Panc1 (cell line): ENCODE measurements at regions not wholly inside any gene's neighbourhood (a gene's known extent, or its start where the extent isn't known, plus 50 kb on each side); places are given as distances from the start of the nearest gene placed in this dataset.

Experiments
- ATAC-seq: fragments of 200-7000 bp; cut with Tn5 transposase; 2 replicates; pipeline ENCODE4 v1.9.1; 2020; ENCODE audit warnings: mild to moderate bottlenecking, moderate library complexity
- BruUV-seq: library from RNA; stranded (reverse); fragments of 400-500 nt; replicated peaks from 2 replicates; lab custom pipeline; 2021; lab: Mats Ljungman, UMichigan
- CTCF ChIA-PET: fragments of 300-600 bp; sonication (Branson Sonifier 250); formaldehyde crosslinking; loops from one replicate; lab custom pipeline; 2022; ENCODE audit warnings: antibody characterized with exemption; lab: Charles Lee
- POLR2A ChIA-PET: fragments of 300-600 bp; sonication (Branson Sonifier 250); formaldehyde crosslinking; loops from one replicate; lab custom pipeline; 2022; ENCODE audit warnings: antibody characterized with exemption; lab: Charles Lee
- DNase-seq: peaks from one replicate; pipeline ENCODE4 v3.0.0-alpha.2; 2010; ENCODE audit warnings: low read depth, low spot score
- H3K27ac ChIP-seq: 2 replicates; pipeline ENCODE4 v1.5.1; 2011; ENCODE audit warnings: mild to moderate bottlenecking, low read length, inconsistent platforms
- H3K27me3 ChIP-seq: fragments of 200-500 bp; sonication (Bioruptor generic); 2 replicates; pipeline ENCODE4 v1.6.0; 2014; ENCODE audit warnings: low read length, inconsistent platforms; ENCODE audit not compliant: control insufficient read depth, insufficient read depth
- H3K36me3 ChIP-seq: fragments of 200-500 bp; sonication (Bioruptor generic); 2 replicates; pipeline ENCODE4 v1.5.1; 2014; ENCODE audit warnings: inconsistent platforms, mild to moderate bottlenecking, low read length, moderate library complexity; ENCODE audit not compliant: control insufficient read depth, insufficient read depth
- H3K4me1 ChIP-seq: 2 replicates; pipeline ENCODE4 v1.5.1; 2011; ENCODE audit warnings: inconsistent platforms, mild to moderate bottlenecking, low read length, moderate library complexity; ENCODE audit not compliant: control insufficient read depth, insufficient read depth
- H3K4me3 ChIP-seq, 2 experiments: 2 replicates each; pipeline ENCODE4 v1.5.1; 2011 to 2012; ENCODE audit warnings: low read depth in 2 of 2, low read length in 2 of 2, mild to moderate bottlenecking in 2 of 2, inconsistent platforms in 1 of 2, moderate library complexity in 1 of 2
- H3K9me3 ChIP-seq: fragments of 200-500 bp; sonication (Bioruptor generic); 2 replicates; pipeline ENCODE4 v1.5.1; 2014; ENCODE audit warnings: low read depth, mild to moderate bottlenecking, inconsistent platforms, low read length, moderate library complexity; ENCODE audit not compliant: control insufficient read depth, insufficient read depth
- POLR2AphosphoS5 ChIP-seq: IDR thresholded peaks from 2 replicates; pipeline ENCODE4 v1.6.1; 2012; ENCODE audit warnings: mild to moderate bottlenecking, low read depth, low read length, moderate library complexity
- SIN3A ChIP-seq: IDR thresholded peaks from 2 replicates; pipeline ENCODE4 v1.6.1; 2012; ENCODE audit warnings: low read depth, mild to moderate bottlenecking, low read length, moderate library complexity, borderline replicate concordance; ENCODE audit not compliant: insufficient read depth
- TCF7L2 ChIP-seq: IDR thresholded peaks from 2 replicates; pipeline ENCODE4 v1.6.1; 2011; ENCODE audit warnings: mild to moderate bottlenecking, low read depth, low read length, inconsistent platforms
- in situ Hi-C: cut with HindIII; loops from 2 replicates; pipeline ENCODE4 v1.10.0; 2016; ENCODE audit warnings: low sequenced_read_pairs, low pct_unique_long_range_greater_than_20kb
- intact Hi-C: fragments of 100-400 bp; cut with micrococcal nuclease; formaldehyde crosslinking; loops from one replicate; pipeline ENCODE4 v1.10.0; 2022; ENCODE audit not compliant: unreplicated experiment
- TF ChIP-seq, protein P1 (sequence below): fragments of 450-650 bp; IDR thresholded peaks from 2 replicates; pipeline ENCODE4 v1.5.1; 2017; ENCODE audit warnings: mild to moderate bottlenecking
- TF ChIP-seq, protein P2 (sequence below), 2 experiments: IDR thresholded peaks; 2 replicates each; pipeline ENCODE4 v1.6.1; 2011 to 2012; ENCODE audit warnings: low read depth in 2 of 2, control low read depth in 1 of 2, low read length in 1 of 2, mild to moderate bottlenecking in 1 of 2, moderate library complexity in 1 of 2; ENCODE audit not compliant: insufficient read depth in 1 of 2

DNA sequence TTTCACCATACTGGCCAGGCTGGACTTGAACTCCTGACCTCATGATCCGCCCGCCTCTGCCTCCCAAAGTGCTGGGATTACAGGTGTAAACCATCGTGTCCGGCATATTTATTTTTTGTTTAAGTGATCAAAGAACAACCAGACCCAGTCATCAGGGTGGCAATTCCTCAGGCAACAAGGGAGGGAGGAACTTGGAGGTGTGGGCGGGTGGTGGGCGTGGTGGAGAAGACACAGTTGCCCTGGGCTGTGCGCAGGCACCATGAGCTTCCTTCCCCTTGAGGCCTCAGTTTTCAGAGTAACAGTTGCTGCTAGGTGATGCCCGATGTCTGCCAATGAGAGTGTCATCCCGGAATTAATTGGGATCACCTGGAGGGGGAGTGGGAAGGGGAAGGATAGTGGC is 191.7 kb downstream of the ALG10 start:
- no TSS peak for BruUV-seq
- ATAC-seq (no peak), DNase-seq (no peak)
- Histone ChIP-seq H3K4me3 (no peak overlapping the region), H3K27me3 (no peaks in the 10 kb centered on the region), H3K36me3 (no peaks in the 10 kb centered on the region), H3K4me1 (no peaks in the 10 kb centered on the region), H3K9me3 (no peaks in the 10 kb centered on the region), H3K27ac (no peak overlapping the region)
- ChIA-PET POLR2A (no interaction called here), CTCF (no interaction called here)
- in situ Hi-C loops = no loop called here
- TF ChIP-seq POLR2AphosphoS5 = no peak
- TF ChIP-seq, protein P1, sequence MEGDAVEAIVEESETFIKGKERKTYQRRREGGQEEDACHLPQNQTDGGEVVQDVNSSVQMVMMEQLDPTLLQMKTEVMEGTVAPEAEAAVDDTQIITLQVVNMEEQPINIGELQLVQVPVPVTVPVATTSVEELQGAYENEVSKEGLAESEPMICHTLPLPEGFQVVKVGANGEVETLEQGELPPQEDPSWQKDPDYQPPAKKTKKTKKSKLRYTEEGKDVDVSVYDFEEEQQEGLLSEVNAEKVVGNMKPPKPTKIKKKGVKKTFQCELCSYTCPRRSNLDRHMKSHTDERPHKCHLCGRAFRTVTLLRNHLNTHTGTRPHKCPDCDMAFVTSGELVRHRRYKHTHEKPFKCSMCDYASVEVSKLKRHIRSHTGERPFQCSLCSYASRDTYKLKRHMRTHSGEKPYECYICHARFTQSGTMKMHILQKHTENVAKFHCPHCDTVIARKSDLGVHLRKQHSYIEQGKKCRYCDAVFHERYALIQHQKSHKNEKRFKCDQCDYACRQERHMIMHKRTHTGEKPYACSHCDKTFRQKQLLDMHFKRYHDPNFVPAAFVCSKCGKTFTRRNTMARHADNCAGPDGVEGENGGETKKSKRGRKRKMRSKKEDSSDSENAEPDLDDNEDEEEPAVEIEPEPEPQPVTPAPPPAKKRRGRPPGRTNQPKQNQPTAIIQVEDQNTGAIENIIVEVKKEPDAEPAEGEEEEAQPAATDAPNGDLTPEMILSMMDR = no peak
- TF ChIP-seq TCF7L2 = no peak
- TF ChIP-seq, protein P2, sequence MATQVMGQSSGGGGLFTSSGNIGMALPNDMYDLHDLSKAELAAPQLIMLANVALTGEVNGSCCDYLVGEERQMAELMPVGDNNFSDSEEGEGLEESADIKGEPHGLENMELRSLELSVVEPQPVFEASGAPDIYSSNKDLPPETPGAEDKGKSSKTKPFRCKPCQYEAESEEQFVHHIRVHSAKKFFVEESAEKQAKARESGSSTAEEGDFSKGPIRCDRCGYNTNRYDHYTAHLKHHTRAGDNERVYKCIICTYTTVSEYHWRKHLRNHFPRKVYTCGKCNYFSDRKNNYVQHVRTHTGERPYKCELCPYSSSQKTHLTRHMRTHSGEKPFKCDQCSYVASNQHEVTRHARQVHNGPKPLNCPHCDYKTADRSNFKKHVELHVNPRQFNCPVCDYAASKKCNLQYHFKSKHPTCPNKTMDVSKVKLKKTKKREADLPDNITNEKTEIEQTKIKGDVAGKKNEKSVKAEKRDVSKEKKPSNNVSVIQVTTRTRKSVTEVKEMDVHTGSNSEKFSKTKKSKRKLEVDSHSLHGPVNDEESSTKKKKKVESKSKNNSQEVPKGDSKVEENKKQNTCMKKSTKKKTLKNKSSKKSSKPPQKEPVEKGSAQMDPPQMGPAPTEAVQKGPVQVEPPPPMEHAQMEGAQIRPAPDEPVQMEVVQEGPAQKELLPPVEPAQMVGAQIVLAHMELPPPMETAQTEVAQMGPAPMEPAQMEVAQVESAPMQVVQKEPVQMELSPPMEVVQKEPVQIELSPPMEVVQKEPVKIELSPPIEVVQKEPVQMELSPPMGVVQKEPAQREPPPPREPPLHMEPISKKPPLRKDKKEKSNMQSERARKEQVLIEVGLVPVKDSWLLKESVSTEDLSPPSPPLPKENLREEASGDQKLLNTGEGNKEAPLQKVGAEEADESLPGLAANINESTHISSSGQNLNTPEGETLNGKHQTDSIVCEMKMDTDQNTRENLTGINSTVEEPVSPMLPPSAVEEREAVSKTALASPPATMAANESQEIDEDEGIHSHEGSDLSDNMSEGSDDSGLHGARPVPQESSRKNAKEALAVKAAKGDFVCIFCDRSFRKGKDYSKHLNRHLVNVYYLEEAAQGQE (IDR thresholded peaks at IDR 0.05; ENCODE audit: insufficient read depth in 1 of 2, low read depth in 2 of 2, low read length in 1 of 2) = no peak
- TF ChIP-seq SIN3A = no peak
- intact Hi-C loops = no loop called here

DNA sequence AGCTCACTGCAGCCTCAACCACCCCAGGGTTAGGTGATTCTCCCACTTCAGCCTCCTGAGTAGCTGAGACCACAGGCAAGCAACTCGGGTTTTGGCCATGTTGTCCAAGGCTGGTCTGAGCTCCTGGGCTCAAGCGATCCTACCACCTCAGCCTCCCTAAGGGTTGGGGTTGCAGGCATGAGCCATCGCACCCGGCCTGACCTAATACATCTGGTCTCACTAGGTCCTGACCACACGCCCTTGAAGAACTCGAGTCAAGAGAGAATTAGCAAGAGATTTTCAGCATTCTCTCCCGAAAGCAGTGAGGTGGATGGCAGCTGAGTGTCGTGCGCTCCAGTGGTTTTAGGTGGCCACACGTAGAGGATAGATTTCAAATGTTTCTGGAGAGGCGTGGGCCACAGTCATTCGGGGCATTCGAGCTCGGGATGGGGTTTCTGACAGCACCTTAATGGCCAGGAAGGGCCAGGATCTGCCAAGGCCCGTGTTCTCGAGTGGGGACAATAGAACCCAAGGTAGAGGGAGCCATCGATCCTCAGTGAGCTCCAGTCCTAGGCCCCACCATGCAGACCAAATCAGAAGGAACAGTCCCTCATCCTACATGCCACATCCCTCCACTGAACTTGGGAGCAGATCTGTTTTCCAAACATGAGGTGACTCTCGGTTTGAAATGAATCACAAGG is 193.1 kb downstream of the ALG10 start:
- intact Hi-C loops = loop anchor here (5.0 kb wide), 1 partner anchor 183 kb away; no protein-coding TSS in a partner anchor
- BruUV-seq = no TSS peak
- in situ Hi-C loops = no loop called here

More for the DNA sequence above, 193.1 kb downstream of the ALG10 start:
- no peaks in the 10 kb centered on the region for H3K9me3 ChIP-seq
- H3K4me1 ChIP-seq = no peaks in the 10 kb centered on the region
- no peak overlapping the region for H3K27ac ChIP-seq
- ChIA-PET POLR2A (no interaction called here), CTCF (interaction anchor here (1.4 kb wide), 1 partner anchor 92 kb away, joined by 6 read pairs; no protein-coding TSS in a partner anchor)
- TF ChIP-seq, protein P2 (IDR thresholded peaks at IDR 0.05; ENCODE audit: insufficient read depth in 1 of 2, low read depth in 2 of 2, low read length in 1 of 2) = no peak
- TF ChIP-seq TCF7L2 (no peak), POLR2AphosphoS5 (no peak), SIN3A (no peak)
- TF ChIP-seq, protein P1 = no peak
- ATAC-seq (no peak), DNase-seq (no peak)
- no peaks in the 10 kb centered on the region for H3K27me3 ChIP-seq
- H3K4me3 ChIP-seq = no peak overlapping the region
- no peaks in the 10 kb centered on the region for H3K36me3 ChIP-seq
